Inferior parietal cortex (tissue), 1 donor: ENCODE measurements at regions not wholly inside any gene's neighbourhood (a gene's known extent, or its start where the extent isn't known, plus 50 kb on each side); places are given as distances from the start of the nearest gene placed in this dataset.
"Not testable (repeated sequence)": the region's sequence is repeated elsewhere in the genome, so short reads cannot be mapped to it uniquely, and the experiment has no call there.

Experiments used
- DNase-seq: peaks from one replicate; pipeline ENCODE4 v3.0.0-alpha.2; 2016; ENCODE audit errors: extremely low spot score

- DNase-seq = no peak
These were observed 359.6 kb upstream of the CCL2 start for GRCh38 chr17:33895491-33895890.

- DNase-seq = no peak
These were observed 358.8 kb upstream of the CCL2 start for GRCh38 chr17:33896263-33896662.

DNA sequence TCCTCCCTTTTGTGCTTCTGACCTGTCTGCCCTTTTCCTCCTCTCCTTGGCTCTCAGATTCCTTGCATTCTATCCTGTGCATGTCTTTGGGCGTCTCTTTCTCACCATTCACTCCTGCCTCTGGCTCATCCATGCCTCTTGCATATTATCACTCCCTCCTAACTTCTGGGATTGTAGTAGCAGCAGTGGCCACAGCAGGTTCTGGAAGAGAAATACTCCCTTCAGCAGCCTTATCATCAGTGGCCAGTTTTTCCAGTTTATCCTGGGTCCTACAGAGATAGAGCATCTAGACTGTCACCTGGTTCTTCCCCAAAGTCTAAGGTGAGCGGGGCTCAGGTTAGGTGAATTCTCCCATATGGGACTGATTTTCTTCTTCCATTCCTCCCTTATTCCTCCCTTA lies 354.0 kb upstream of the CCL2 start:
- no peak for DNase-seq

DNA sequence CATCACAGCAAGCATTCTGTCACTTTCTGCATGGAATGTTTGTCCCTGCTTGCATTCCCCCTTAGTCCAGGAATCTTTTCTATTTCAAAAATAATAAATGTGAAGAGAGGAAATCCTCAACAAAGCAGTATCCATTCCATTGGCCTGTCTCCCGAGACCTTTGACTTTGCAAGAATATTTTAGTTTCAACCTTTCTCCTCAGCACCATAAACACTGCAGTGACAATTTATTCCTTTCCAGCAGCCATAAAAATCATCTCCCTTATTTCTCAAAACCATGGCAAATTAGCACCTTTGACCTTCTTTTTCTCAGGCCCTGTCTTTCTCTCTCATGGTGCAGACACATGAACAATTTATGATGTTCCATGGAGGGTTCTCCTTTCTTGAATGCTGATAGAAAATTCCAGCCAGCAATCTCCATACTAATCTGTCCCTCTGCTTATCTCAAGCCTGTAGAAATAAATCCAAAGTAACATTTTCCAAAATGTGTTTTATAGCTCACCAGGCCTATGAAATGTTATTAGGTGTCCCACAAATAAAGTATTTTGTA lies 352.1 kb upstream of the CCL2 start:
- no peak for DNase-seq

GRCh38 chr17:33904476-33904875 lies 350.6 kb upstream of the CCL2 start:
- no peak for DNase-seq

DNA sequence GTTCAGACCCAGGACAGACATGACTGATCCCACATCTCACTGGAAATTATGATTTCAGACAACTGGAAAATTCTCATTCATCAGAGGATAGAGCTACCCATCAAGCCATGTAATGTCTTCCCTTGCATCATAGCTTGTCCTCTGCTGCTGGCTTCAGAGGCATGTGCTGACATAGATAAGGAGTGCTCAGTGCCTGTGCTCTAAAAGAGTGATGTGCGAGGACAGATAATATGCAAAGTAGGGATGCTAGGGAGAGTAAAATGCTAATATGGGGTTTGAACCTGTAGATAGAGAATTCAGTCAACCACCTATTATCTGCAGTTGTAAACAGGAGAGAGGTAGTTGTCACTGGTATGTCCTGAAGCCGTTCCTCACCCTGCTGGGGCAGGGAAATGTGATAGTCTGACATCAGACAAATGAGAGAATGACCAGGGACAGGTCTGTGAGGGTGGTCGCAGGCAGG lies 349.7 kb upstream of the CCL2 start:
- peak; percentile 11 for DNase-seq

DNA sequence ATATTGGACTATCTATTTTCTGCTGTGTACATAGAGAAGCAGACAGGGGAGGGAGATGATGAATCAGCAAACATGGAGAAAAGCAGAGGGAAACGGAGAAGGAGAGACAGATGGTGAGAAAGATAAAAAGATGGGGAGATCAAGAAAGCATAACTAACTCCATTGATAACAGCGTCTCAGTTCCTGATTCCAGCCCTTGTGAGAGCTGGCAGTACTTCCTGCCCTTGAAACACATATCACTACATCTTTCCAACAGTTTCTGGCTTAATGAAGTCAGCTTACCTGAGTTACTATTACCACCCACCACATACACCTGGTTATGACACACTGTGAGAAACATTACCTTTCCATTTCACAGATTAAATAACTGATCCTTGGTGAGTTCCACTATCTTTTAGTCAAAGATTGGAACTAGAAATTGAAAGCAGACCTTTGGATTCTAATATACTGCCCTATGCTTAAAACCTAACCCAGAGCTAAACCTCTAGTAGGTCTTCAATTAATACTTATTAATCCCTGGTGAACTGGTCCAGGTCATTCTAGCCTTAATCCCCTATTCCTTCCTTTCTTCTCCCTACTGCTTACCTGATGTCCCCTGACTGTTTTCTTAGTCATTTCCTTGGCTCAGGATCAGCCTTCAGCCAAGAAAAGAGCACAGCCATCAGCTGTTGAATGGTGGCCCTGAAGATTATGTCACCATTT lies 346.6 kb upstream of the CCL2 start:
- no peak for DNase-seq

- DNase-seq = no peak
These were observed 344.8 kb upstream of the CCL2 start for GRCh38 chr17:33910200-33910857.

DNA sequence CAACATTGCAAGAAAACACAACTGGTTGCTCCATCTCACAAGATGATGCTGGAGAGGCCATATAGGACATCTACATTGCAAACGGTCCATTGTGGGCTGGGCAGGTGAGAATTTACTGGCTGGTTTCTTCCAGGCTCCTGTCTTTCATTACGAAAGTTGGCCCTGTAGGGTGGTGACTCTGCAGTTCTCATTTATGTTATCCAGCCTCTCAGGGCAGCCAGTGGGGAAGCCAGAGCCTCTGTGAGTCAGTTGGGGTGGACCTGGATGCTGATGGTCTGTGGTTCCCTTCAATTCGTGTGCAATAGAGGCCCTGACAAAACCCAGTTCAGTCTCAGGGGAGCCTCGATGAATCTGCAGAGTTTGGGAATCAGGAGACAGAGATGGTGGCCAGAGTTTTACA lies 341.0 kb upstream of the CCL2 start:
- no peak for DNase-seq

GRCh38 chr17:33922971-33923370 lies 332.1 kb upstream of the CCL2 start:
- DNase-seq = no peak

DNA sequence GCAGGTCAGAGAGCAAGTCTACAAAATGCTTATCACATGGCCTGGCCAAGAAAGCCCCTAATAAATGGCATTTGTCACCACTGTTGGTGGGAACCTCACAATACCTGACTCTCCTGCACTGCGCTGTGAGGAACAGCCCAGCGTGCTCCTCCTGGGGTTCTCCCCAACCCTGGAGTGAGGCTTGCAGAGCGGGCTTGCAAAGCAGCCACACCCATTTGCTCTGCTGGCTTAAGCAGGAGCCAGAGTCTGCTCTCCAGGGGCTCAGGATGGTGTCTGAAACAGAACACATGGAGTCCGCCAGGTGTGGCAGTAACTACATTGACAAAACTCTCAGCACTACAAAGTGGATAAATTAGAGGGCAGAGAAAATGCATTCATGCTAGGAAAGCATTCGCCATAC lies 331.0 kb upstream of the CCL2 start:
- no peak for DNase-seq

GRCh38 chr17:33925649-33926048 lies 329.4 kb upstream of the CCL2 start:
- DNase-seq = no peak

DNA sequence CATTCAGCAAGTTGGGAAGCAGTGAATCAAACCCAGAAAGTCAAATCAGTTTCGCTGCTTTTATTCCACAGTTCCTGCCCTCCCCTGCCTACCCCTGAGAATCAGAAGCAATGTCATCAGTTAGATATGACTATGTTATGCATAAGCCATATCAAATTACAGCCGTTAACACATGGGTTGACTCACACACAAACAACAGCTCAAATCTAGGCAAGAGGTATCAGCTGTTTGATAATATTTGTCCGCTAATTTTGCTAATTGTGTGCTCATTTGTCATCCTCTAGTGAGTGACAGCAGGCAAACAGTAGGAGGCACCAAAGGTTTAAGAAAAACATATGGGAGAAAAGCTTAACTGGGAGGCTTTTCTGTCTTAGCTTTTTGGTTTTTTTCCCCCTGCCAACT lies 327.4 kb upstream of the CCL2 start:
- DNase-seq = peak; percentile 45

GRCh38 chr17:33929181-33929724 lies 325.8 kb upstream of the CCL2 start:
- no peak for DNase-seq

- DNase-seq = not testable (repeated sequence)
These were observed 323.8 kb upstream of the CCL2 start for GRCh38 chr17:33931148-33931814.

- DNase-seq = no peak
These were observed 322.1 kb upstream of the CCL2 start for GRCh38 chr17:33932996-33933395.

DNA sequence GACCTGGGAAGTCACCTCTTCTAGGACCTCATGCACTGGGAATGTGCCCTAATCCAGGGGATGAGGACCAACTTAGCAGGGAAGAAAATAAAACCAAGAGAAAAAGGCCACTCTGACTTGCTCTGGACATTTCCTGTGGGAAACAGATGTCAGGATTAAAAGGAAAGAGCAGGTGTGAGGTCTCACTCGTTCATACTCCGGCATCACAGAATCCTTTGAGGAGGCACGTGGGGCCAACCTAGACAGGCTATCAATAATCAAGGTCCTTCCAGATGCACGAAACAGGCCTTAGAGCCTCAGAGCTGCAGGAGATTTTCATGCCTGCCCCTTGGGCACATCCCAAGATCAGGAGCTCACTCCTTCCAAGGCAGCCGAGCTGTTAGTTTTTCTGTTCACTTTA lies 321.5 kb upstream of the CCL2 start:
- DNase-seq = no peak

DNA sequence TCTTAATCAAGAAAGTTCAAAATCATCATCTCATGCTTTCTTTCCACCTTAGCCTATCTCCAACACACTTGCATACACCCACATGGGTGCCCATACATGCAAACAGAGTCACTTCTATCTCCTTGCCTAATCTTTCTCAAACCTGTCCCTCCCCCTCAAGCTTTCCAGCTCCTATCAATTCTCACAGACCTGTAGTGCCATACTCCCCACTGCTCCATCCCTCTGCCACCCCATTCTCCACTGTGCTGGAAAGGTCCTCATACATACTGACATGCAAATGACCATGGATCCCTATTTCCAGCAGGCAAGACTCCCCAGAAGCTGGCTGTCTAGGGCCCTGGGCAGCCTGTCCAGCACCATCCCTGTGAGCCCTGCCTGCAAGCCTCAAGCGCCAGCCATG lies 320.4 kb upstream of the CCL2 start:
- no peak for DNase-seq

GRCh38 chr17:33935822-33936221 lies 319.3 kb upstream of the CCL2 start:
- no peak for DNase-seq

GRCh38 chr17:33936764-33937163 lies 318.3 kb upstream of the CCL2 start:
- no peak for DNase-seq

DNA sequence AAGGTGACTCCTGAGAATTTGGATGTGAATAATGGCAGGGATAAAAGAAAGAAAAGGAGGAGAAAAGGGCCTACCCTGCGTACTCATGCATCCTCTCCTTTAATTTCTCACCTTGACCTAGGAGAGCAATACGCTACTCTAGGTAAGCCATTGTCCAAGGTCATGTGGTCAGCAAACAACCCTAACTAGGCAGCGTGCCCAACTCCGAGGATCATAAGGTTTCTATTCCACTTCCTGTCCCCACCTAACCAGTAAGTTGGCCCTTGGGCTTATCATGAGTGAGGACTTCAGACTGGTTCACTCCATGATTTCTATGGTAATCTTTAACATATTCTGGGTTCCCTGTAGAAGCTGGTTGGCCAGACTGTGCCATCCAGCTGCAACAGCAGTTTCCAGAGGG lies 315.1 kb upstream of the CCL2 start:
- DNase-seq = no peak

- no peak for DNase-seq
These were observed 314.2 kb upstream of the CCL2 start for GRCh38 chr17:33940769-33941370.
